MM.1S (cell line): ENCODE measurements at regions not wholly inside any gene's neighbourhood (a gene's known extent, or its start where the extent isn't known, plus 50 kb on each side); places are given as distances from the start of the nearest gene placed in this dataset.
"Not testable (repeated sequence)": the region's sequence is repeated elsewhere in the genome, so short reads cannot be mapped to it uniquely, and the experiment has no call there.

ENCODE experiments used
- EZH2 ChIP-seq: fragments of 300-600 bp; sonication (generic); optimal IDR thresholded peaks from 2 replicates; pipeline ENCODE3; 2017; ENCODE audit warnings: low read depth, mild to moderate bottlenecking, antibody characterized with exemption, low read length, mixed read lengths
- TF ChIP-seq, protein P1 (sequence below): fragments of 300-600 bp; sonication (generic); IDR thresholded peaks from 2 replicates; pipeline ENCODE4 v1.5.1; 2016; ENCODE audit warnings: antibody characterized with exemption, low read length, mixed read lengths

GRCh38 chr11:67738231-67738630 lies 63.8 kb upstream of the ALDH3B2 start:
- TF ChIP-seq EZH2: not testable (repeated sequence)
- TF ChIP-seq, protein P1, sequence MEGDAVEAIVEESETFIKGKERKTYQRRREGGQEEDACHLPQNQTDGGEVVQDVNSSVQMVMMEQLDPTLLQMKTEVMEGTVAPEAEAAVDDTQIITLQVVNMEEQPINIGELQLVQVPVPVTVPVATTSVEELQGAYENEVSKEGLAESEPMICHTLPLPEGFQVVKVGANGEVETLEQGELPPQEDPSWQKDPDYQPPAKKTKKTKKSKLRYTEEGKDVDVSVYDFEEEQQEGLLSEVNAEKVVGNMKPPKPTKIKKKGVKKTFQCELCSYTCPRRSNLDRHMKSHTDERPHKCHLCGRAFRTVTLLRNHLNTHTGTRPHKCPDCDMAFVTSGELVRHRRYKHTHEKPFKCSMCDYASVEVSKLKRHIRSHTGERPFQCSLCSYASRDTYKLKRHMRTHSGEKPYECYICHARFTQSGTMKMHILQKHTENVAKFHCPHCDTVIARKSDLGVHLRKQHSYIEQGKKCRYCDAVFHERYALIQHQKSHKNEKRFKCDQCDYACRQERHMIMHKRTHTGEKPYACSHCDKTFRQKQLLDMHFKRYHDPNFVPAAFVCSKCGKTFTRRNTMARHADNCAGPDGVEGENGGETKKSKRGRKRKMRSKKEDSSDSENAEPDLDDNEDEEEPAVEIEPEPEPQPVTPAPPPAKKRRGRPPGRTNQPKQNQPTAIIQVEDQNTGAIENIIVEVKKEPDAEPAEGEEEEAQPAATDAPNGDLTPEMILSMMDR: not testable (repeated sequence)
